ENCODE measurements at regions not wholly inside any gene's neighbourhood (a gene's known extent, or its start where the extent isn't known, plus 50 kb on each side); places are given as distances from the start of the nearest gene placed in this dataset.
"Not testable (repeated sequence)": the region's sequence is repeated elsewhere in the genome, so short reads cannot be mapped to it uniquely, and the experiment has no call there.

GRCh38 chr2:107738266-107738665 is 88.4 kb upstream of the RGPD4 start:
- DNase-seq, result no peak

GRCh38 chr2:107740300-107740699 is 86.4 kb upstream of the RGPD4 start:
- no peak for DNase-seq

- DNase-seq, result no peak
These were observed 84.1 kb upstream of the RGPD4 start for GRCh38 chr2:107742460-107743027.

- DNase-seq, result no peak
These were observed 83.4 kb upstream of the RGPD4 start for GRCh38 chr2:107743274-107743673.

GRCh38 chr2:107745100-107745499 is 81.6 kb upstream of the RGPD4 start:
- DNase-seq, result no peak

- not testable (repeated sequence) for DNase-seq
These were observed 80.0 kb upstream of the RGPD4 start for GRCh38 chr2:107746552-107747198.

GRCh38 chr2:107747199-107747963 is 79.3 kb upstream of the RGPD4 start:
- DNase-seq, result not testable (repeated sequence)

GRCh38 chr2:107747964-107748583 is 78.6 kb upstream of the RGPD4 start:
- no peak for DNase-seq

GRCh38 chr2:107751936-107752335 is 74.8 kb upstream of the RGPD4 start:
- no peak for DNase-seq

- DNase-seq, result not testable (repeated sequence)
These were observed 72.9 kb upstream of the RGPD4 start for GRCh38 chr2:107753806-107754205.

- no peak for DNase-seq
These were observed 69.5 kb upstream of the RGPD4 start for GRCh38 chr2:107757223-107757622.

- DNase-seq, result no peak
These were observed 65.9 kb upstream of the RGPD4 start for GRCh38 chr2:107760620-107761364.

- DNase-seq, result no peak
These were observed 54.3 kb upstream of the RGPD4 start for GRCh38 chr2:107772353-107772752.

- DNase-seq, result no peak
These were observed 51.5 kb upstream of the RGPD4 start for GRCh38 chr2:107775211-107775610.

GRCh38 chr2:107775791-107776190 is 50.9 kb upstream of the RGPD4 start:
- DNase-seq, result no peak

- no peak for DNase-seq
These were observed 50.3 kb upstream of the RGPD4 start for GRCh38 chr2:107776362-107776761.
